GM12875 (cell line): ENCODE measurements at regions not wholly inside any gene's neighbourhood (a gene's known extent, or its start where the extent isn't known, plus 50 kb on each side); places are given as distances from the start of the nearest gene placed in this dataset.

Experiments used
- H3K4me3 ChIP-seq: one replicate; pipeline ENCODE4 v1.5.1; 2011; ENCODE audit warnings: low read depth, low read length, control low read depth
- TF ChIP-seq, protein P1 (sequence below): IDR thresholded peaks from 2 replicates; pipeline ENCODE4 v1.5.1; 2011; ENCODE audit warnings: low read depth, mild to moderate bottlenecking, control low read depth, inconsistent platforms, low read length, moderate library complexity, borderline replicate concordance; ENCODE audit not compliant: insufficient read depth

DNA sequence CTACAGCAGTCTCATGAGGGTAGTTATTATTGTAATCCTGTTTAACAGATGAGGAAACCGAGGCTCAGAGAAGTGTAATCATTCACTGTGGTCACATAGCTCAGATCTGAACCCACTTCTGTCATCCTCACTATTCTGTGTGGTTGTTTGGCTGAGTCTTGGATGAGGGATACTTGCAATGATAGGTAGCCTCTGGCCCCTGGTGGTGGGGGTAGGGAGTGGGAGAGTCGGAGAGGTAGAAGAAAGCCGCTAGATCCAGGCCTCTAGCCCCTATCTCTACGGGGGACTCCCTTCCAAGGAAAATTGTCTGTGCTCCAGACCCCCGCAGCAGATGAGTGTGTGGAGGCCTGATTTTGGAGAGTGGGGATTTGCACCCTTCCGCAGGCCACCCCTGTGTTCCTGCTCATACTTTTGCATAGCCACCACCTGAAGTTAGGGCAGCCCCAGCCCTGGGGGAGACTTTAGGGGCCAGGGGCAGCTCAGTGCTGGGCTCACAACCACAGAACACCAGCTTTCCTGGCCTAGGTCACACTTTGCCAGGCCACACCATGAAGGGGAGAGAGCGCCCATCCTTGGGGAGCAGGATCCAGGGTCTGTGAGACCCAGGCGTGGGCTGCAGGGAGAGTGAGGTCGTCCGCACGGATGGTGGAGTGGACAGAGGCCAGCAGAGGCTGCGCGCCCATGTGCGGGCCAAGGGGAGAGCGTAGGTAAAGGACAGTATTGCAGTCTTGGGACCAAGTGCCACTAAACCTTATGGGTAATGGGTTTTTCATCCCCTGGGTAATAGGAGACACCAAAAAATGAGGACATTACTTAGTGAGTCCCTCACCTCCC, 148.2 kb downstream of the GLI2 start:
- H3K4me3 ChIP-seq, result no peak overlapping the region
- TF ChIP-seq, protein P1, sequence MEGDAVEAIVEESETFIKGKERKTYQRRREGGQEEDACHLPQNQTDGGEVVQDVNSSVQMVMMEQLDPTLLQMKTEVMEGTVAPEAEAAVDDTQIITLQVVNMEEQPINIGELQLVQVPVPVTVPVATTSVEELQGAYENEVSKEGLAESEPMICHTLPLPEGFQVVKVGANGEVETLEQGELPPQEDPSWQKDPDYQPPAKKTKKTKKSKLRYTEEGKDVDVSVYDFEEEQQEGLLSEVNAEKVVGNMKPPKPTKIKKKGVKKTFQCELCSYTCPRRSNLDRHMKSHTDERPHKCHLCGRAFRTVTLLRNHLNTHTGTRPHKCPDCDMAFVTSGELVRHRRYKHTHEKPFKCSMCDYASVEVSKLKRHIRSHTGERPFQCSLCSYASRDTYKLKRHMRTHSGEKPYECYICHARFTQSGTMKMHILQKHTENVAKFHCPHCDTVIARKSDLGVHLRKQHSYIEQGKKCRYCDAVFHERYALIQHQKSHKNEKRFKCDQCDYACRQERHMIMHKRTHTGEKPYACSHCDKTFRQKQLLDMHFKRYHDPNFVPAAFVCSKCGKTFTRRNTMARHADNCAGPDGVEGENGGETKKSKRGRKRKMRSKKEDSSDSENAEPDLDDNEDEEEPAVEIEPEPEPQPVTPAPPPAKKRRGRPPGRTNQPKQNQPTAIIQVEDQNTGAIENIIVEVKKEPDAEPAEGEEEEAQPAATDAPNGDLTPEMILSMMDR, result no peak

DNA sequence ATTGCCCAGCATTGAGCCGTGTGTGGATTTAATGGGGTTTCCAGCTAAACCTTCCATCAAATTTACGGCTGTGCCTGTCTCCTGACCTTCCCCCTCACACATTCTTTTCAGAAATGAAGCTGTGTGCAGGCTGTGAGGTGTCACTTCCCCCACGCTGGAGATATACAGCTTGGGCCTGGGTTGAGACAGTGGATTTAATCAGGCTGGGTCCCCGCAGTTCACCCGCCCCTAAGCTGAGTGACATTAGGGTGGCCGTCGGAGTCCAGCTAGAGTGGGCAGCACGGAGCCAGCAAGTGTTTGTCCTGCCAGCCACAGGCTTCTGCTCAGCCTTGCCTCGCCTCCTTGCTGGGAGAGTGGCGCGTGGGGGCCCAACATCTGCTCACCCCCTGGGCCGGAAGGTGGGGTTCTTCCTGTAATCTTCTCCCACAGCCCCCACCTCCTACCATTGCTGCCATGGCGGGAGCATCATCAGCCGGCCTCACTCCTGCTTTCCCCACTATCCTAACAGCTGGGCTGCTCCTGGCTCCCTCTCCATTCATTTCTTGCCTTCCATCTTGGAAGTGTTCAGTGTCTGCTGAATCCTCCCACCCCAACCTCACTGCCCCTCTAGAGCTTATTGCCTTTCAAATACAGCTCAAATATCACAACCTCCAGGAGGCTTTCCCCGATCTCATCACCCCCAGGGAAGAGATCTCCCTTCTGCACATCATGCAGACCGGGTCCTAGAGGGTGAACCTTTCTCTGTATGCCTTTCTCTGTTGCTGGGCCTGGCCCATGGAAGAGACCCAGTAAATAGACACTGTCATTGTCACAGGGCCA, 149.0 kb downstream of the GLI2 start:
- H3K4me3 ChIP-seq, result no peak overlapping the region
- TF ChIP-seq, protein P1, result no peak

DNA sequence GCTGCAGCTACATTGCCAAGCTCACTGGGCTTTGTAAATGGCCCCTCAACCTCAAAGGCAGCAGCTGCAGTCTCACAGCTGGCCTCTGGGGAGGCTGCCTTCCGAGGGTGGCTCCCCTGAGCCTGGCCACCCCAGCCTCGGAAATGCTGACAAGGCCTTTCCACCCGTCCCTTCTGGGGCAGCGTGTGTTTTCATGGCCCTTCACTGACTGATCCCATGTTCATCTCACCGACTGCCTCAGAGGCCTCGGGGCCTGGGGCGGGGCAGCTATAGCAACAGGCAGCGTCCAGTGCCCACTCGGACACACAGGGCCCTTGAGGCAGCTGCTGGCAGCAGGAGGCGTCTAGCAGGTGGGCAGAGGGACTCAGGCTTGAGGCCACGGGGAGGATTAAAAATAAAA, 149.7 kb downstream of the GLI2 start:
- TF ChIP-seq, protein P1, result no peak
- no peak overlapping the region for H3K4me3 ChIP-seq

DNA sequence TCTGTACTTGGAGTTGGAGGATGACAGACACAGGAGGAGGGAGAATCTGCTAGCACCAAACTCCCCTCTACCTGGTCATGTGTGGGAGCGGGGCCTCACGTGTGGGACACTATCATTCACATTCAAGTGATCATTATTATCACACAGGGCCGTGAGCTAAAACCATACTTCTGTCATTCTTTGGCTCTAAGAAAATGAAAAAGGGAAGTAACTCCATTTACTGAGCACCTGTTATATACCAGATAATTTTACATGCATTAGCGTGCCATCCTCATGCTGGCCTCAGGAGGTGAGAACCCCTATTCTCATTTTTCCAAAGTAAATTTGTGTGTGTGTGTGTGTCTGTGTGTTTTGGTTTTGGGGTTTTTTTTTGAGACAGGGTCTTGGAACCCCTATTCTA, 150.1 kb downstream of the GLI2 start:
- TF ChIP-seq, protein P1, result no peak

DNA sequence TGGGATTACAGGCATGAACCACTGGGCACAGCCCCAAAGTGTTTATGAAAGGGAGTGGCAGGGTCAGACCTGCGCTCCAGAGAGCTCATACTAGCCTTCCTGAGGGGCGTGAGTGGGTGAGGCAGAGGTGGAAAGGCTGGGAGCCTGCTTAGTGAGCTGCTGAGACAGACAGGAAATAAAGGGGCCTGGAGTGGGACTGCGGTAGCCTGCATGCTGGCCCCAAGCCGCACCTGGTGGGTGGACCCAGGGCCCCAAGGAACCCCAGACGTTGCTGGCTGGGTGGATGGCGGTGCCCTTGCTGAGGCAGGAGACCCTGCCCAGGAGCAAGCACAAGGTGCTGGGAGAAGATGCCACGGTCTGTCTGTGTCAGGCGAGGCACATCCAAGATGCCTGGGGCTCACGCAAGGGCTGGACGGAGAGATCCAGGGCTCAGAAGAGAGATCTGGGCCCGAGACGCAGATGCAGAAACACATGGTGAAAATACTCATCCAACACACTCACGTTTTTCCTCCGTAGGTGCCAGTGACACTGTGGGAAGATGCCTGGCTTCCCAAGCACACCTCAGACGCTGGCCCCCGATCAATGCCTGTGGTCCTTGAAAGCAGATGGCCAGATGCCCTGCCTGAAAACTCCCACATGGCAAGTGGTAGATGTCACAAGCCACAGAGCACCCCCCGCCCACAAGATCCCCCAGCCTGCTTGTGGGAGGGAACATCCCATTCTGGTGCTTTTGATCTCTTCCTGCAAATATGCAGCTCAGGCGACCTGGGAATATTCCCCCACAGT, 151.1 kb downstream of the GLI2 start:
- no peak overlapping the region for H3K4me3 ChIP-seq
- TF ChIP-seq, protein P1, result no peak

More for the DNA sequence above, 150.1 kb downstream of the GLI2 start:
- H3K4me3 ChIP-seq, result no peak overlapping the region

DNA sequence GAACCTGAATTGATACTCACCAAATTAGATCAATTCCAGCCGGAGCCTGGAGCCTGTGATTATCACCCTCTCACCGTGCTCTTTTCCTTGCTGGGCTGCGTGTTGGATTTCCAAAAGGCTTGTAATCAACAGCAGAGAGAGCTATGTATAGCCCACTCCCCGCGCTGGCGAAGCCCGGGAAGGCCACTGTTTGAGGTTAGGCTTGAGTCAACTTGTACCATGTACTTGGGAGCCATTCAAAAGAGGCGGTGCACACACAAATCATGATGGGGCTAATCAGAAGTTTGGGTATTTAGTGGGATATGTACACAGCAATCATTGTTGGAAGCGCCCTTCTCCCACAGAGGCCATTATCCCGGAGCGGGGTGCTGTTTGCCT, 151.6 kb downstream of the GLI2 start:
- no peak overlapping the region for H3K4me3 ChIP-seq
- TF ChIP-seq, protein P1, result no peak
